ENCODE measurements at regions not wholly inside any gene's neighbourhood (a gene's known extent, or its start where the extent isn't known, plus 50 kb on each side); places are given as distances from the start of the nearest gene placed in this dataset.

DNA sequence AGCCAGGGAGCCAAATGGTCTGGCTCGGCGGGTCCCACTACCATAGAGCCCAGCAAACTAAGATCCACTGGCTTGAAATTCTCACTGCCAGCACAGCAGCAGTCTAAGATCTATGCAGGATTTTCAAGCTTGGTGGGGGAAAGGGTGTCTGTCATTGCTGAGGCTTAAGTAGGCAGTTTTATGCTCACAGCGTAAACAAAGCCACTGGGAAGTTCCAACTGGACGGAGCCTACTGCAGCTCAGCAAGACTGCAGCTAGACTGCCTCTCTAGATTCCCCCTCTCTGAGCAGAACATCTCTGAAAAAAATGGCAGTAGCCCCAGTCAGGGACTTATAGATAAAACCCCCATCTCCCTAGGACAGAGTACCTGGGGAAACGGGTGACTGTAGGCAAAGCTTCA, 277.6 kb upstream of the PHF14 start:
- Histone ChIP-seq H3K36me3 (ENCODE audit: control insufficient read depth in 2 of 2, extremely low read depth in 1 of 2, insufficient read depth in 2 of 2, low read length in 2 of 2) (no peaks in the 10 kb centered on the region), H4K20me1 (ENCODE audit: control insufficient read depth, extremely low read depth, insufficient read depth, low read length) (no peaks in the 10 kb centered on the region), H3K9ac (ENCODE audit: control insufficient read depth, extremely low read depth, insufficient read depth, low read length) (no peak overlapping the region), H3K27me3 (ENCODE audit: control insufficient read depth, extremely low read depth, insufficient read depth, low read length) (no peaks in the 10 kb centered on the region), H3K9me3 (ENCODE audit: control insufficient read depth, low read depth, low read length) (peaks cover 2% of the 10 kb centered on the region), H3K9me1 (ENCODE audit: control insufficient read depth, extremely low read depth, insufficient read depth, low read length) (no peaks in the 10 kb centered on the region), H3K4me3 (ENCODE audit: control insufficient read depth in 2 of 3, extremely low read depth in 1 of 3, insufficient read depth in 2 of 3, low read depth in 1 of 3, low read length in 3 of 3) (no peak overlapping the region), H2AFZ (ENCODE audit: control insufficient read depth, low read length) (no peak overlapping the region), H3K79me2 (ENCODE audit: control insufficient read depth, insufficient read depth, low read length) (no peaks in the 10 kb centered on the region), H3K4me1 (ENCODE audit: control insufficient read depth, extremely low read depth, insufficient read depth, low read length) (no peaks in the 10 kb centered on the region), H3K27ac (ENCODE audit: control insufficient read depth, insufficient read depth, low read length) (no peak overlapping the region), H3K4me2 (ENCODE audit: control insufficient read depth, extremely low read depth, insufficient read depth, low read depth, low read length) (no peak overlapping the region)
- FAIRE-seq: no peak
- TF ChIP-seq, protein P1, sequence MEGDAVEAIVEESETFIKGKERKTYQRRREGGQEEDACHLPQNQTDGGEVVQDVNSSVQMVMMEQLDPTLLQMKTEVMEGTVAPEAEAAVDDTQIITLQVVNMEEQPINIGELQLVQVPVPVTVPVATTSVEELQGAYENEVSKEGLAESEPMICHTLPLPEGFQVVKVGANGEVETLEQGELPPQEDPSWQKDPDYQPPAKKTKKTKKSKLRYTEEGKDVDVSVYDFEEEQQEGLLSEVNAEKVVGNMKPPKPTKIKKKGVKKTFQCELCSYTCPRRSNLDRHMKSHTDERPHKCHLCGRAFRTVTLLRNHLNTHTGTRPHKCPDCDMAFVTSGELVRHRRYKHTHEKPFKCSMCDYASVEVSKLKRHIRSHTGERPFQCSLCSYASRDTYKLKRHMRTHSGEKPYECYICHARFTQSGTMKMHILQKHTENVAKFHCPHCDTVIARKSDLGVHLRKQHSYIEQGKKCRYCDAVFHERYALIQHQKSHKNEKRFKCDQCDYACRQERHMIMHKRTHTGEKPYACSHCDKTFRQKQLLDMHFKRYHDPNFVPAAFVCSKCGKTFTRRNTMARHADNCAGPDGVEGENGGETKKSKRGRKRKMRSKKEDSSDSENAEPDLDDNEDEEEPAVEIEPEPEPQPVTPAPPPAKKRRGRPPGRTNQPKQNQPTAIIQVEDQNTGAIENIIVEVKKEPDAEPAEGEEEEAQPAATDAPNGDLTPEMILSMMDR (optimal IDR thresholded peaks at IDR 0.05 in 1 of 3, IDR thresholded peaks at IDR 0.05 in 1 of 3, conservative IDR thresholded peaks at IDR 0.05 in 1 of 3; ENCODE audit: extremely low read depth in 1 of 3, insufficient read depth in 2 of 3, low read length in 3 of 3): no peak
- no peak for TF ChIP-seq EZH2 (IDR thresholded peaks at IDR 0.05; ENCODE audit: low read length)
- no peak for DNase-seq (ENCODE audit: low read depth, low spot score)
- dilution Hi-C loops (cut with MboI; ENCODE audit: extremely low pct_ligation_motif_present, low sequenced_read_pairs): no loop called here

DNA sequence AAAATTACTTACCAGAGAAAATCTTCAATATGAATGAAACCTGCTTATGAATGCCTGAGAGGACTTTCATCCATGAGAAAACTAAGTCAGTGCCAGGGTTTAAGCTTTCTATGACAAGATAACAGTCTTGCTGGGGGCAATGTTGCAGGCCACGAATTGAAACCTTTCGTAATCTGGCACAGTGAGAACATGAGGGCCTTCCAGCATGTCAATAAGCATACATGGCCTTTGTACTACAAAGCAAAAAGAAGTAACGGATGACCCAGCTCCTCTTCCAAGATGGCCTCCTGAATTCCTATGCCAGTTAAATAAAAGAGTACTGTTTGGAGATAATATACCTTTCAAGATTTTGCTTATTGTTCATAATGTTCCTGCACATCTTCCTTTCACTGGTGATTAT, 270.6 kb upstream of the PHF14 start:
- Histone ChIP-seq H3K79me2 (ENCODE audit: control insufficient read depth, insufficient read depth, low read length) (no peaks in the 10 kb centered on the region), H3K4me1 (ENCODE audit: control insufficient read depth, extremely low read depth, insufficient read depth, low read length) (no peaks in the 10 kb centered on the region), H3K4me2 (ENCODE audit: control insufficient read depth, extremely low read depth, insufficient read depth, low read depth, low read length) (no peak overlapping the region), H3K4me3 (ENCODE audit: control insufficient read depth in 2 of 3, extremely low read depth in 1 of 3, insufficient read depth in 2 of 3, low read depth in 1 of 3, low read length in 3 of 3) (no peak overlapping the region), H3K9me3 (ENCODE audit: control insufficient read depth, low read depth, low read length) (no peaks in the 10 kb centered on the region), H3K9me1 (ENCODE audit: control insufficient read depth, extremely low read depth, insufficient read depth, low read length) (no peaks in the 10 kb centered on the region), H3K36me3 (ENCODE audit: control insufficient read depth in 2 of 2, extremely low read depth in 1 of 2, insufficient read depth in 2 of 2, low read length in 2 of 2) (no peaks in the 10 kb centered on the region), H4K20me1 (ENCODE audit: control insufficient read depth, extremely low read depth, insufficient read depth, low read length) (no peaks in the 10 kb centered on the region), H3K9ac (ENCODE audit: control insufficient read depth, extremely low read depth, insufficient read depth, low read length) (no peak overlapping the region), H3K27me3 (ENCODE audit: control insufficient read depth, extremely low read depth, insufficient read depth, low read length) (no peaks in the 10 kb centered on the region), H2AFZ (ENCODE audit: control insufficient read depth, low read length) (no peak overlapping the region), H3K27ac (ENCODE audit: control insufficient read depth, insufficient read depth, low read length) (no peak overlapping the region)
- DNase-seq (ENCODE audit: low read depth, low spot score) (no peak), FAIRE-seq (no peak)
- dilution Hi-C loops (cut with MboI; ENCODE audit: extremely low pct_ligation_motif_present, low sequenced_read_pairs): no loop called here
- TF ChIP-seq, protein P1 (optimal IDR thresholded peaks at IDR 0.05 in 1 of 3, IDR thresholded peaks at IDR 0.05 in 1 of 3, conservative IDR thresholded peaks at IDR 0.05 in 1 of 3; ENCODE audit: extremely low read depth in 1 of 3, insufficient read depth in 2 of 3, low read length in 3 of 3): no peak
- TF ChIP-seq EZH2 (IDR thresholded peaks at IDR 0.05; ENCODE audit: low read length): no peak

All from keratinocyte (primary cell).